ENCODE measurements at regions not wholly inside any gene's neighbourhood (a gene's known extent, or its start where the extent isn't known, plus 50 kb on each side); places are given as distances from the start of the nearest gene placed in this dataset.

- H3K4me1 ChIP-seq (ENCODE audit: low read depth), result no peaks in the 10 kb centered on the region
- H3K27ac ChIP-seq, result no peak overlapping the region
- no peaks in the 10 kb centered on the region for H3K27me3 ChIP-seq
- no peak for DNase-seq (ENCODE audit: low read depth in 1 of 2, low spot score in 1 of 2)
- H3K36me3 ChIP-seq, result no peaks in the 10 kb centered on the region
- no peaks in the 10 kb centered on the region for H3K9me3 ChIP-seq (ENCODE audit: low read depth)
- TF ChIP-seq CTCF (IDR thresholded peaks at IDR 0.05; ENCODE audit: low read depth, low read length), result no peak
- no peak overlapping the region for H3K4me3 ChIP-seq
These were observed 227.2 kb upstream of the SNX2 start for GRCh38 chr5:122547669-122548068.

GRCh38 chr5:122559676-122560075 lies 215.2 kb upstream of the SNX2 start:
- H3K4me1 ChIP-seq (ENCODE audit: low read depth), result no peaks in the 10 kb centered on the region
- H3K27ac ChIP-seq, result no peak overlapping the region
- H3K4me3 ChIP-seq, result no peak overlapping the region
- H3K9me3 ChIP-seq (ENCODE audit: low read depth), result no peaks in the 10 kb centered on the region
- peak in 1 of 2 donors; percentile 30 for DNase-seq (ENCODE audit: low read depth in 1 of 2, low spot score in 1 of 2)
- no peaks in the 10 kb centered on the region for H3K27me3 ChIP-seq
- H3K36me3 ChIP-seq, result no peaks in the 10 kb centered on the region
- TF ChIP-seq CTCF (IDR thresholded peaks at IDR 0.05; ENCODE audit: low read depth, low read length), result no peak

- TF ChIP-seq CTCF (IDR thresholded peaks at IDR 0.05; ENCODE audit: low read depth, low read length), result no peak
- H3K9me3 ChIP-seq (ENCODE audit: low read depth), result no peaks in the 10 kb centered on the region
- no peak for DNase-seq (ENCODE audit: low read depth in 1 of 2, low spot score in 1 of 2)
- no peaks in the 10 kb centered on the region for H3K36me3 ChIP-seq
- H3K27me3 ChIP-seq, result no peaks in the 10 kb centered on the region
- no peak overlapping the region for H3K4me3 ChIP-seq
- no peak overlapping the region for H3K27ac ChIP-seq
- no peaks in the 10 kb centered on the region for H3K4me1 ChIP-seq (ENCODE audit: low read depth)
These were observed 213.7 kb upstream of the SNX2 start for GRCh38 chr5:122561209-122561608.

- H3K9me3 ChIP-seq (ENCODE audit: low read depth), result no peaks in the 10 kb centered on the region
- H3K4me3 ChIP-seq, result no peak overlapping the region
- TF ChIP-seq CTCF (IDR thresholded peaks at IDR 0.05; ENCODE audit: low read depth, low read length), result no peak
- H3K36me3 ChIP-seq, result no peaks in the 10 kb centered on the region
- no peak for DNase-seq (ENCODE audit: low read depth in 1 of 2, low spot score in 1 of 2)
- no peaks in the 10 kb centered on the region for H3K27me3 ChIP-seq
- H3K4me1 ChIP-seq (ENCODE audit: low read depth), result no peaks in the 10 kb centered on the region
- no peak overlapping the region for H3K27ac ChIP-seq
These were observed 209.5 kb upstream of the SNX2 start for GRCh38 chr5:122565331-122565730.

- no peaks in the 10 kb centered on the region for H3K36me3 ChIP-seq
- no peaks in the 10 kb centered on the region for H3K9me3 ChIP-seq (ENCODE audit: low read depth)
- DNase-seq (ENCODE audit: low read depth in 1 of 2, low spot score in 1 of 2), result peak in 1 of 2 donors; percentile 37
- TF ChIP-seq CTCF (IDR thresholded peaks at IDR 0.05; ENCODE audit: low read depth, low read length), result no peak
- no peak overlapping the region for H3K4me3 ChIP-seq
- no peaks in the 10 kb centered on the region for H3K4me1 ChIP-seq (ENCODE audit: low read depth)
- H3K27ac ChIP-seq, result no peak overlapping the region
- H3K27me3 ChIP-seq, result no peaks in the 10 kb centered on the region
These were observed 198.4 kb upstream of the SNX2 start for GRCh38 chr5:122576256-122577016.

Measured in cardiac muscle cell (in vitro differentiated cells and primary cell).